ENCODE measurements at regions not wholly inside any gene's neighbourhood (a gene's known extent, or its start where the extent isn't known, plus 50 kb on each side); places are given as distances from the start of the nearest gene placed in this dataset.

- no peak overlapping the region for H3K27ac ChIP-seq (ENCODE audit: insufficient read depth, low read depth, low read length, poor library complexity, severe bottlenecking)
- peaks cover 100% of the 10 kb centered on the region for H3K27me3 ChIP-seq (ENCODE audit: control insufficient read depth, insufficient read depth, low read length, poor library complexity, severe bottlenecking)
Observed at GRCh38 chr6:105992315-105992961, 93.7 kb upstream of the PRDM1 start.

GRCh38 chr6:105991561-105992314 is 94.4 kb upstream of the PRDM1 start:
- Histone ChIP-seq H3K4me3 (ENCODE audit: insufficient read depth, low read depth, low read length) (peak overlapping the region; percentile 49), H3K9me3 (ENCODE audit: control insufficient read depth, low read length) (no peaks in the 10 kb centered on the region), H3K4me1 (ENCODE audit: control insufficient read depth, insufficient read depth, low read length) (peaks cover 17% of the 10 kb centered on the region), H3K27me3 (ENCODE audit: control insufficient read depth, insufficient read depth, low read length, poor library complexity, severe bottlenecking) (peaks cover 100% of the 10 kb centered on the region), H3K36me3 (ENCODE audit: control insufficient read depth, insufficient read depth, low read length) (no peaks in the 10 kb centered on the region), H3K27ac (ENCODE audit: insufficient read depth, low read depth, low read length, poor library complexity, severe bottlenecking) (no peak overlapping the region)
- whole genome bisulfite sequencing, 2 experiments: 4 to 6% methylated on average over 23 of the region's 23 CpGs

More at GRCh38 chr6:105992315-105992961, 93.7 kb upstream of the PRDM1 start:
- H3K4me1 ChIP-seq (ENCODE audit: control insufficient read depth, insufficient read depth, low read length): peaks cover 17% of the 10 kb centered on the region
- 1 to 3% methylated on average over 34 of the region's 34 CpGs for WGBS, 2 experiments
- H3K9me3 ChIP-seq (ENCODE audit: control insufficient read depth, low read length): no peaks in the 10 kb centered on the region
- no peaks in the 10 kb centered on the region for H3K36me3 ChIP-seq (ENCODE audit: control insufficient read depth, insufficient read depth, low read length)
- peak overlapping the region; percentile 49 for H3K4me3 ChIP-seq (ENCODE audit: insufficient read depth, low read depth, low read length)

DNA sequence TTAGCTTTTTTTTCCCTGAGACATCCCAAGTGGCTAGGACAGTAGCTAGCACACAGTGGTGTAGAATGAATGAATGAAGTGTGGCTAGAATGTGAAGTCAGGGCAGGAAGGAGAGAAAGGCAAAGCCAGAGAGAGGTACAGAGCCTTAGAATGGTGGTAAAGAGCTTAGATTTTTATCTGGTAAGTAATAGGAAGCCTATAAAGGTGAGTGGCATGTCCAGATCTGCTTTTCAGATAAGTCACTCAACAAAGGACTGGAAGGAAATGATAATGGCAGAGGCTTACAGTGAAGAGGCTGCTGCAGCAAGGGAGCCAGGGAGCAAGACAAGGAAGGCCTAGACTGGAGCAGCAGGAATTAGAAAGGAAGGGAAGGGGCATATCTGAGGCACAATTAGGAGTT is 96.0 kb upstream of the PRDM1 start:
- Histone ChIP-seq H3K4me3 (ENCODE audit: insufficient read depth, low read depth, low read length) (no peak overlapping the region), H3K36me3 (ENCODE audit: control insufficient read depth, insufficient read depth, low read length) (no peaks in the 10 kb centered on the region), H3K9me3 (ENCODE audit: control insufficient read depth, low read length) (no peaks in the 10 kb centered on the region), H3K27ac (ENCODE audit: insufficient read depth, low read depth, low read length, poor library complexity, severe bottlenecking) (no peak overlapping the region), H3K4me1 (ENCODE audit: control insufficient read depth, insufficient read depth, low read length) (peaks cover 16% of the 10 kb centered on the region), H3K27me3 (ENCODE audit: control insufficient read depth, insufficient read depth, low read length, poor library complexity, severe bottlenecking) (peaks cover 100% of the 10 kb centered on the region)

GRCh38 chr6:105988812-105989577 is 97.1 kb upstream of the PRDM1 start:
- H3K4me1 ChIP-seq (ENCODE audit: control insufficient read depth, insufficient read depth, low read length): peaks cover 11% of the 10 kb centered on the region
- H3K9me3 ChIP-seq (ENCODE audit: control insufficient read depth, low read length): no peaks in the 10 kb centered on the region
- WGBS, 2 experiments: 94 to 95% methylated on average over 4 to 5 of the region's 5 CpGs
- no peak overlapping the region for H3K4me3 ChIP-seq (ENCODE audit: insufficient read depth, low read depth, low read length)
- H3K27ac ChIP-seq (ENCODE audit: insufficient read depth, low read depth, low read length, poor library complexity, severe bottlenecking): no peak overlapping the region
- no peaks in the 10 kb centered on the region for H3K36me3 ChIP-seq (ENCODE audit: control insufficient read depth, insufficient read depth, low read length)
- H3K27me3 ChIP-seq (ENCODE audit: control insufficient read depth, insufficient read depth, low read length, poor library complexity, severe bottlenecking): peaks cover 100% of the 10 kb centered on the region

DNA sequence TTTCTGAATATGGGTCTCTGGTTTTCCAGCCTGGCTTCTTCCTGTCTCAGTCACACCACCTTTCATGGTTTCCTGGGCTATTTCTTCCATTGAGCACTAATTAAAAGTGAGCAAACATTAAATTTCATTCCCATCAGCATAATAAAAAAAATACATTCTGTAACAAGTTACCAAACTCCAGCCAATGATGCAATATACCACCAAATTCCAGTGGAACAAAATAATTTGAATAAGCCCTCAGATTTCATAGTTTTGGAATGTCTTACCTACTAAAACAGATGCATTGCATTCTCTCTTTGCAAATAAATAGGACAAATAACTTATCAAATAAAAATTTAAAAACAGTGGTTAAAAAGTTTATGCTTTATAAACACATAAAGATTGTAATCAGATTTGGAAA is 97.8 kb upstream of the PRDM1 start:
- H3K4me1 ChIP-seq (ENCODE audit: control insufficient read depth, insufficient read depth, low read length): peaks cover 4% of the 10 kb centered on the region
- H3K36me3 ChIP-seq (ENCODE audit: control insufficient read depth, insufficient read depth, low read length): no peaks in the 10 kb centered on the region
- no peak overlapping the region for H3K27ac ChIP-seq (ENCODE audit: insufficient read depth, low read depth, low read length, poor library complexity, severe bottlenecking)
- no peak overlapping the region for H3K4me3 ChIP-seq (ENCODE audit: insufficient read depth, low read depth, low read length)
- H3K27me3 ChIP-seq (ENCODE audit: control insufficient read depth, insufficient read depth, low read length, poor library complexity, severe bottlenecking): peaks cover 100% of the 10 kb centered on the region
- H3K9me3 ChIP-seq (ENCODE audit: control insufficient read depth, low read length): no peaks in the 10 kb centered on the region

DNA sequence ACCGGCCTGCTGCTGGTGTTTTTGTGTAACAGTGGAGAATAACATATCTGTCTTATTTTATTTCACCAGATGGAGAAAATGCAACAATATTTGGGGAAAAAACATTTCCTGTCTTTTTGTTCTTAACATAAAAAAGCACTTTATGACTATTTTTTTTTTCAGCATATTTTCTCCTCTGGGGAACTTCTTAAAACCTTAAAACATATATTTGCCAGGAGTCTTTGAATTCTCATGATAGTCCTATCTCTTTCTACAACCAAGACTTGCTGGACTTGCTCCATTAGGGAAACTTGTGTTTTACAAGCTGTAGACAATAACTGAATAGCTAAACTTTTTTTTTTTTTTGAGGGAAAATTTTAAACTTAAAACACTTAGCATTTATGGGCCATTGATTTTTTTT is 98.6 kb upstream of the PRDM1 start:
- Histone ChIP-seq H3K27ac (ENCODE audit: insufficient read depth, low read depth, low read length, poor library complexity, severe bottlenecking) (no peak overlapping the region), H3K9me3 (ENCODE audit: control insufficient read depth, low read length) (no peaks in the 10 kb centered on the region), H3K36me3 (ENCODE audit: control insufficient read depth, insufficient read depth, low read length) (no peaks in the 10 kb centered on the region), H3K4me1 (ENCODE audit: control insufficient read depth, insufficient read depth, low read length) (peaks cover 4% of the 10 kb centered on the region), H3K4me3 (ENCODE audit: insufficient read depth, low read depth, low read length) (no peak overlapping the region), H3K27me3 (ENCODE audit: control insufficient read depth, insufficient read depth, low read length, poor library complexity, severe bottlenecking) (peaks cover 100% of the 10 kb centered on the region)
- WGBS, 2 experiments: 40% methylated on average over 1 of the region's 1 CpG; no CpG with 5 or more reads in 1 of the 2 experiments

DNA sequence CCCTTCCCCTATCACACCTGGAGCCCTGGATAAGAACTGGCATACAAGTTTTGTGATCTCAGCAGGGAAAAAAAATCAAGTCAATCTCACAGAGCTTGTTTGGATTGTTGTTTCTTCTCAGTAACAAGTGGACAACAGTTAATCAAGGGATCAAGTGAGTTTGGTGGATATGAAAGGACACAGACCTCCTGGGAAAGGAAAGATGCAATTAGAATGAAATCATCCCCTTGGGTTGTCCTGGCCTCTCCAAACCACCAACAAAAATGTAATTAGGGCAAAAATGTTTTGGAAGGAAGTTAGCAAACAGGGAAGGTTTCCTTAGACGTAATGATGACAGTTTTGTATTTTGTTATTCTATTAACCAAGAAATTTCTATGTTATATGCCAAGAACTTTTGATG is 99.1 kb upstream of the PRDM1 start:
- peaks cover 100% of the 10 kb centered on the region for H3K27me3 ChIP-seq (ENCODE audit: control insufficient read depth, insufficient read depth, low read length, poor library complexity, severe bottlenecking)
- H3K9me3 ChIP-seq (ENCODE audit: control insufficient read depth, low read length): no peaks in the 10 kb centered on the region
- no peaks in the 10 kb centered on the region for H3K36me3 ChIP-seq (ENCODE audit: control insufficient read depth, insufficient read depth, low read length)
- WGBS, 2 experiments: 63 to 100% methylated on average over 1 of the region's 1 CpG
- H3K4me1 ChIP-seq (ENCODE audit: control insufficient read depth, insufficient read depth, low read length): peaks cover 3% of the 10 kb centered on the region
- no peak overlapping the region for H3K27ac ChIP-seq (ENCODE audit: insufficient read depth, low read depth, low read length, poor library complexity, severe bottlenecking)
- H3K4me3 ChIP-seq (ENCODE audit: insufficient read depth, low read depth, low read length): no peak overlapping the region

GRCh38 chr6:105985816-105986632 is 100.1 kb upstream of the PRDM1 start:
- H3K36me3 ChIP-seq (ENCODE audit: control insufficient read depth, insufficient read depth, low read length): no peaks in the 10 kb centered on the region
- no peaks in the 10 kb centered on the region for H3K9me3 ChIP-seq (ENCODE audit: control insufficient read depth, low read length)
- H3K4me1 ChIP-seq (ENCODE audit: control insufficient read depth, insufficient read depth, low read length): no peaks in the 10 kb centered on the region
- H3K27ac ChIP-seq (ENCODE audit: insufficient read depth, low read depth, low read length, poor library complexity, severe bottlenecking): no peak overlapping the region
- H3K27me3 ChIP-seq (ENCODE audit: control insufficient read depth, insufficient read depth, low read length, poor library complexity, severe bottlenecking): peaks cover 100% of the 10 kb centered on the region
- peak overlapping the region; percentile 24 for H3K4me3 ChIP-seq (ENCODE audit: insufficient read depth, low read depth, low read length)
- WGBS, 2 experiments: 6% methylated on average over 48 of the region's 48 CpGs

- H3K27me3 ChIP-seq (ENCODE audit: control insufficient read depth, insufficient read depth, low read length, poor library complexity, severe bottlenecking): peaks cover 100% of the 10 kb centered on the region
Observed at GRCh38 chr6:105985098-105985815, 100.9 kb upstream of the PRDM1 start.

More at GRCh38 chr6:105985098-105985815, 100.9 kb upstream of the PRDM1 start:
- H3K27ac ChIP-seq (ENCODE audit: insufficient read depth, low read depth, low read length, poor library complexity, severe bottlenecking): no peak overlapping the region
- WGBS, 2 experiments: 78 to 79% methylated on average over 5 of the region's 5 CpGs
- no peaks in the 10 kb centered on the region for H3K36me3 ChIP-seq (ENCODE audit: control insufficient read depth, insufficient read depth, low read length)
- H3K4me1 ChIP-seq (ENCODE audit: control insufficient read depth, insufficient read depth, low read length): no peaks in the 10 kb centered on the region
- H3K4me3 ChIP-seq (ENCODE audit: insufficient read depth, low read depth, low read length): no peak overlapping the region
- H3K9me3 ChIP-seq (ENCODE audit: control insufficient read depth, low read length): no peaks in the 10 kb centered on the region
